COLO668 (cell line): ENCODE measurements at regions not wholly inside any gene's neighbourhood (a gene's known extent, or its start where the extent isn't known, plus 50 kb on each side); places are given as distances from the start of the nearest gene placed in this dataset.

ENCODE experiments used
- DNase-seq: peaks from one replicate; lab custom pipeline; 2025; ENCODE audit not compliant: unreplicated experiment; lab: John Stamatoyannopoulos, UW

- no peak for DNase-seq
These were observed 155.7 kb upstream of the CDYL start for GRCh38 chr6:4620284-4621151.

DNA sequence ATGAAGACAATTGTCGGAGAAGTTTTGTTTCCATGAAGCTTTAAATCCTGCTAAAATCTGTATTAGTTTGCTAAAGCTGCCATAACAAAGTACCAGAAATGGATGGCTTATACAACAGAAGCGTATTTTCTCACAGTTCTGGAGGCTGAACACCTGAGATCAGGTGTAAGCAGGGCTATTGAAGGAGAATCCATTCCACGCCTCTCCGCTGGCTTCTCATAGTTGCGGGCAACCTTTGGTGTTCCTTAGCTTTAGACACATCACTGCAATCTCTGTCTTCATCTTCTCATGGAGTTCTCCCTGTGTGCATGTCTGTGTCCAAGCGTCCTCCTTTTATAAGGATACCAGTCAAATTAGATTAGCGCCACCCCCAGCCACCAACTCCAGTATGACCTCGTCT is 159.9 kb upstream of the CDYL start:
- DNase-seq: no peak

DNA sequence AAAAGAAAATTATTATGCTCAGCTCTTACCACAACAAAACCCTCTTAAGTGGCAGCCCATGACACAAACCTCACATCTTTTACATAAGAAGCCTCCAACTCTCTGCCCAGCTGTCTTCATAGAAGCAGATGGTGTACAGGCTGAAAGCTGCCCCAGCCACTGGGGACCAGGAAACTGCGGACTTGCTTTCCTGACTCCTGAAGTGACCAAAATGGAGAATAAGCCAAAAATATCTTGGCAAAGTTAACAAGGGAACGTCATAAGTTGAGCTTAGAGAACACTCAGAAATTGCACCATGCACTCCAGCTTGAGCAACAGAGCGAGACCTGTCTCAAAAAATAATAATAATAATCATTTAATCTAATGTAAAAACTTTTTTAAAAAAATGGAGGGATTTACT is 160.3 kb upstream of the CDYL start:
- DNase-seq: no peak

GRCh38 chr6:4615231-4615630 is 161.0 kb upstream of the CDYL start:
- DNase-seq: no peak

- no peak for DNase-seq
These were observed 161.6 kb upstream of the CDYL start for GRCh38 chr6:4614637-4615036.

GRCh38 chr6:4613795-4614194 is 162.4 kb upstream of the CDYL start:
- DNase-seq: no peak

DNA sequence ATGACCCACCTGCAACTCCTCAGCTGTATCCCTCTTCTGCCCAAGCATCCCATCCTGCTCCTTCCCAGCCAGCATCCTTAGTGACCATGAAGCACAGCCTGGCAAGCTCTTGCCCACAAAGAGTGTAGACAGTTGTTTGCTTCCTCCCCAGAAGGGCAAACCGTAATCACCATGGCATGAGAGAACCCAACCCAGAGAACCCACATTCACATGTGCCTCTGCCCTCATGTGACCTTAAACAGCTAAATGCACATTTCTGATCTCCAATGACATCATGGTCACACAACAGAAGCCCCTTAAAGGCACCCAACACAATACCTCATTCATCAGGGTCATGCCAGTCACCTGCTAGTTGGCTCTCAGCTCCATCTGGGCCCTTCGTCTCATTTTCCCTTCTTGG is 162.8 kb upstream of the CDYL start:
- no peak for DNase-seq

DNA sequence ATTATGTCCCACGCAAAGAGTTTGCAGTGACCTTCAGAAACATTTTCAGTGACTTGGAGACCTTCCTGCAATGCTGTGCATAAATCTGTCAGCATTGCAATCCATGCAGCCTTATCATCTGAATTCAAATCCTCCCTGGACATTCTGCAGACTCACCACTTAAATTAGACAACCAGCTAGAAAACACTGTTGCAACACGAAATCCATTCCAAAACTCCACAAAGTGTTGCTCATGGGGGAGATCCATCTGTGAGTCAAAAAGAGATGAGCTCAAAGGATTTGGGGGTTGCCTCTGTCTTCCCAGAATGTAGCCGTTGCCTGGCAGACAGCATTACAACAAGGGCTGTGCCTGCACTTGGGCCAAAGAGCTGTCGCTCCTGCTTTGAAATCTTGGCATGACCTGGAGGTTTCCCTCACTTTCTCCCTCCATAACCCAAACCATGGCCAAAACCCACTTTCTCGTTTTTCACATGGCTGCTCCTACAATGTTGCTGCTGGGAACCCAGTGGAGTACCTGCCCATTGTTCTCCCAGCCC is 163.5 kb upstream of the CDYL start:
- no peak for DNase-seq

GRCh38 chr6:4611429-4612129 is 164.6 kb upstream of the CDYL start:
- no peak for DNase-seq

- DNase-seq: no peak
These were observed 165.9 kb upstream of the CDYL start for GRCh38 chr6:4610256-4610655.

DNA sequence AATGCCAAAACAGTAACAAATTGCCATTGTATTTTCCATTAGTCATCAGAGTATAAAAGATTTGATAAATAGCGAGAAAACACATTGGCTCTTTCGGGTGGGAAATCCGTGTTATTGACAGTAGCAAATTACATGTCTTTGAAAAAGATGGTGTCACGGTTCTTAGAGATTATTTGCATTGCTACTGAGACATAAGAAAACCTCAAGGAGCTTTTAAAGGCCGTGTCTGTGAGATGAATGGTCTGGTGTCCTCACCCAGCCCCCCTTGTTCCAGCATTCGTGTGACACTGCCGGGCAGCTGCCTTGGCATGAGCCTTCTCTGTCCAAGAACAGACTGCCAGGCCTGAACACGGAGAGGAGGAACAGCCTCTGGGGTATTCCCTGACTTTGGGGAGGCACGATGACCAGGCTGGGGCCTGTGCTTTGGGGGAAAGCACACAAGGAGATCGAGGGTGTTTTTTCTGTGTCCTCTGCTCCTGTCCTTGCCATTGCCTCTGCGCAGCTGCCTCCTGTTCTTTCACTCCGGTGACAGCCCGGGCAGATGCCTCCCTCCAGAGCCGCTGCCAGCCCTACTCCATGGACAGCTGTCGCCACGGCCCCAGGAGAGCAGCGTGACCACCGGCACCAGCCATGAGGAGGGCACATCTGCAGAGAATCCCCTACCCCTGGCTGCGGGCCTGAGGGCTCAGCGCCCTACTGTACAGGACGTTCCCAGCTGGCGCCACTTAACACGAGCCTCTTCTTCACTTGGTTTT is 167.7 kb upstream of the CDYL start:
- DNase-seq: no peak

- no peak for DNase-seq
These were observed 168.4 kb upstream of the CDYL start for GRCh38 chr6:4607793-4608192.

DNA sequence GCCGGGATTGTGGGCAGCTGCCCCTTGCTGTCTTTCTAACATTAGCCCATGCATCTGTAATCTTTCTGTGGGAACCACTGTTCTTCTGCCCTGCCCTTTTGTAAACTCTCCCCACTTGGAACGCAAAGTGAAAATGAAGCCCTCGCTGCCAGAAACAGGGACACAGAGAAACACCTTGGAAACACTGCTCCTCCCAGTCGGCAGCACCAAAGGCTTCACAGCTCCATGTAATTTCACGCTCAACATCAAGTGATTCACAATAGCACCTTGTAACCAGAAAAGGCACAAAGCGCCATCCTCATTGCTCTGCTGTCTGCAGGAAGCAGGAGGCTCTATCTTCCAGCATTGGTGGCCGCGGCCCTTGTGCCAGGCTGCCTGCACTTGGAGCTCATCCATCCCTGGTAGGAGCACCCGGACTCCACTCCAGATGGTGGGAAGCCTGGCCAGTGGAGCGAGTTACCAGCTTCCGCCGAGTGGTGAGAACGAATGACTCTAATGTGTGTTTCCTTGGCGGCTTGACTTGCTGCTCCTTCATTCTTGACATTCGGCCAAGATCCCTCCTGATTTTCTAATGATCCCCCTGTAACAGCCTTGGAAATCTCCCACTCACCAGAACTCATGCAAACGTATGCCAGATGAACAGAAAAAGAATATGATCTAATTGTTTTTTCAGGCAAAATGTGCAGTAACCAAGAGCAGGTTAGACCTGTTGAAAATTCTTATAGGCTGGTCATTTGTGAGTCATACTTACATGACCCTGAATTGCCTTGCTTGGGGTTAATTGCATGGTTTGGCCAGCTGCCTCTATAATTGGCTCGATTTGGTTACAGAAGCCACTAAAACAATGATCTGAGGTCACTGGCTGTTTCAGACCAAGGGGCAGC is 169.1 kb upstream of the CDYL start:
- DNase-seq: no peak

- DNase-seq: no peak
These were observed 170.2 kb upstream of the CDYL start for GRCh38 chr6:4606016-4606415.

DNA sequence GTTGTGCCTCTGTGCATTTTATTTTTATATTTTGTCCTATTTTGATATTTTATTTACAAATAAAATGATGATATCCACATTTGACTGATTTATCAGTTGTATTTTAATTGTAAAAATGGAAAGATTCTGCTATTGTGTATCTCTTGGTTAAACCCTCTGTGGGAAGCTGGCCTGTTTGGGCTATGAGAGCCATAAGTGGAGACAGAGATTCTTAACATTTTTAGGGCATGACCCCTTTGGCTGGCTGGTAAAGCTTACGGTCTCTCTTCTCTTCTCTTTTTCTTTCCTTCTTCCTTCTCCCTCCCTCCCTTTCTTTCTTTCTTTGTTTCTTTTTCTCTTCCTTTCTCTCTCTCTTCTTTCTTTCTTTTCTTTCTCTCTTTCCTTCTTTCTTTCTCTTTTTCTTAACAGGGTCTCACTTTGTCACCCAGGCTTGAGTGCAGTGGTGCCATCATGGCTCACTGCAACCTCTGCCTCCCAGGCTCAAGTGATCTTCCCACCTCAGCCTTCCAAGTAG is 172.3 kb upstream of the CDYL start:
- no peak for DNase-seq

DNA sequence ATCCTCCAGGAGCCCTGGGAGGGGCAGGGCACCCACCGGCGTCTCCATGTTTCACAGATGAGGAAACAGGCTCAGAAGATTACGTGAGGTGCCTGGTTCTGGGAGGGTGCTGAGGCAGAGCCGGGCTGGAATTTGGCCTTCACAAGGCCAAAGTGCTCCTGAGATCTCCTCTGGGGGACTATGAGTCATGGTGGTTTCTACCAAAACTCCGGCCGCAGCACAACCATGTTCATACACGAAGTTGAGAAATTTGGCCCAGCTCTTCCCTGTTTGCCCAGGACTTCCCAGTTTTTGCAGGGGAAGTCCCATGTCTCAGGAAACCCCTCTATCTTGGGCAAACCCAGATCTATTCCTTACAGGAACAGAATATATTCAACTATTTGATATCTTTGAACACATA is 172.9 kb upstream of the CDYL start:
- DNase-seq: no peak

DNA sequence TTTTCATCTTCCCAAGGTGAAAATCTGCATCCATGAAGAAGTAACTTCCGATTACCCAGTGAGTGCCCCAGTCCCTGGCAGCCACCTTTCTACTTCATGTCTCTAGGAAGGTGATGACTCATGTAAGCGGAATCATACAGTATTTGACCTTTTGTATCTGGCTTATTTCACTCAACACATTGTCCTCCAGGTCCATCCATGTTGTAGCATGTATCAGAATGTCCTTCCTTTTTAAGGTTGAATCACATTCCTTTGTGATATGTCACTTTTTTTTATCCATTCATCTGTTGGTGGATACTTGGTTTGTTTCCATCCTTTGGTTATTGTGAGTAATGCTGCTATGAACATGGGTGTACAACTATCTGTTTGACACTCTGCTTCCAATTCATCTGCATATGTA is 176.3 kb upstream of the CDYL start:
- DNase-seq: no peak

GRCh38 chr6:4598384-4598995 is 177.7 kb upstream of the CDYL start:
- DNase-seq: no peak

DNA sequence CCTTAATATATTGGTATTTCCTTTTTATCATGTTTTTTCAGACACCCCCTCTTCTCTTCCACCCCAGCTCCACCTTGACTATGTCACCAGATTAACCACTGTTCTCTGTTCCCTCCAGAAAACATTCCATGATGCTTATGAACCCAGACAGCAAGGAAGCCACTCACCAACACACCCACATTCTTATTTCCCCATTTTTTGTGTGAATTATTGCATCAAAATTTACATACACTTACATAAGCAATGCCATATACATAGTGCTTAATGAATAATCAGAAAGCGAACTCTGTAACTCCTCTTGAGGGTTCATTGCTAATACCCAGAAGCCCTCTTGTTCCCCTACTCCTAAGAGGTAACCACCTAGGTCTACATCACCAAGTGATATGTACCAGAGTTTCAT is 182.3 kb upstream of the CDYL start:
- no peak for DNase-seq

GRCh38 chr6:4592026-4592425 is 184.2 kb upstream of the CDYL start:
- DNase-seq: no peak
